ENCODE measurements at regions not wholly inside any gene's neighbourhood (a gene's known extent, or its start where the extent isn't known, plus 50 kb on each side); places are given as distances from the start of the nearest gene placed in this dataset.

DNA sequence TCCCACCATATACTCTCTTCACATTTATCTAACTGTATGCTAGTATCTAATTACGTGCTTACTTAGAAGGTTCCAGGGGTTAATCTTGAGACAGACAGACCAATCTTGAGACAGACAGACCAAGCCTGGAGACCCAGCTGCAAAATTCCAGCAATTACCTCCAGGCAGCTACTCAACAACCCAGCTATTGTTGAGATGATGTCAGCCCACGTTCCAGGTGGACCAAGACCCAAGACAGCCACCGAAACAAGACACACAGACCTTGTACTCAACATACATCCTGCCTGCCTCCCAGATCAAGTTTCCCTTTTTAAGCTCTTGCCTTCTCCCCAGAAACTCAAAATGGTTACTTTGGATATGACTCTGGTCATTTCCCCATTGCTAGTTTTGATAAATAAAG is 64.9 kb upstream of the VASH1 start:
- TF ChIP-seq SRF (IDR thresholded peaks at IDR 0.05; ENCODE audit: low read depth): no peak
- TF ChIP-seq ZFX (IDR thresholded peaks at IDR 0.05): no peak
- no peak for TF ChIP-seq CEBPB (IDR thresholded peaks at IDR 0.05; ENCODE audit: low read depth)
- TF ChIP-seq RAD21 (IDR thresholded peaks at IDR 0.05; ENCODE audit: low read depth): no peak
- no peak for TF ChIP-seq SP1 (IDR thresholded peaks at IDR 0.05; ENCODE audit: low read depth)
- TF ChIP-seq FOSL1 (IDR thresholded peaks at IDR 0.05; ENCODE audit: low read depth): no peak
- TF ChIP-seq ZNF274 (IDR thresholded peaks at IDR 0.05; ENCODE audit: low read depth, low read length): no peak
- no peak for TF ChIP-seq YY1 (IDR thresholded peaks at IDR 0.05; ENCODE audit: extremely low read depth, insufficient replicate concordance, low read depth, low read length)
- TF ChIP-seq, protein P1, sequence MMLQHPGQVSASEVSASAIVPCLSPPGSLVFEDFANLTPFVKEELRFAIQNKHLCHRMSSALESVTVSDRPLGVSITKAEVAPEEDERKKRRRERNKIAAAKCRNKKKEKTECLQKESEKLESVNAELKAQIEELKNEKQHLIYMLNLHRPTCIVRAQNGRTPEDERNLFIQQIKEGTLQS (IDR thresholded peaks at IDR 0.05): no peak
- TF ChIP-seq JUND (IDR thresholded peaks at IDR 0.05): no peak
- TF ChIP-seq POLR2AphosphoS5 (IDR thresholded peaks at IDR 0.05; ENCODE audit: low read depth, low read length): no peak
- TF ChIP-seq SIN3A (IDR thresholded peaks at IDR 0.05; ENCODE audit: low read depth): no peak
- no peak for TF ChIP-seq ELF1 (IDR thresholded peaks at IDR 0.05; ENCODE audit: borderline replicate concordance, low read depth)
- TF ChIP-seq, protein P2, sequence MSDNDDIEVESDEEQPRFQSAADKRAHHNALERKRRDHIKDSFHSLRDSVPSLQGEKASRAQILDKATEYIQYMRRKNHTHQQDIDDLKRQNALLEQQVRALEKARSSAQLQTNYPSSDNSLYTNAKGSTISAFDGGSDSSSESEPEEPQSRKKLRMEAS (IDR thresholded peaks at IDR 0.05): no peak
- no peak for TF ChIP-seq CBX3 (IDR thresholded peaks at IDR 0.05; ENCODE audit: low read depth)
- no peak for TF ChIP-seq EZH2phosphoT487 (IDR thresholded peaks at IDR 0.05; ENCODE audit: borderline replicate concordance)
- TF ChIP-seq EGR1 (IDR thresholded peaks at IDR 0.05; ENCODE audit: low read depth): no peak
- CTCF ChIA-PET: interaction anchor here (2.0 kb wide), 1 partner anchor 14 kb away, joined by 9 read pairs; no protein-coding TSS in a partner anchor

More for the DNA sequence above, 64.9 kb upstream of the VASH1 start:
- no peaks in the 10 kb centered on the region for H3K36me3 ChIP-seq (ENCODE audit: control insufficient read depth in 1 of 2, insufficient read depth in 2 of 2, low read length in 2 of 2)
- POLR2A ChIA-PET: no interaction called here
- BruUV-seq (replicated peaks): no TSS peak
- H4K20me1 ChIP-seq (ENCODE audit: insufficient read depth): no peaks in the 10 kb centered on the region
- ATAC-seq: no peak
- H3K4me1 ChIP-seq (ENCODE audit: control insufficient read depth in 1 of 2, insufficient read depth in 2 of 2, low read length in 2 of 2): peaks cover 0 to 5% of the 10 kb centered on the region in 2 experiments; a peak in 2 of 4 replicates
- DNase-seq (ENCODE audit: low read depth, low spot score): no peak
- H2AFZ ChIP-seq (ENCODE audit: low read depth, low read length, poor library complexity, severe bottlenecking): no peak overlapping the region
- intact Hi-C loops (cut with micrococcal nuclease): no loop called here
- H3K27me3 ChIP-seq (ENCODE audit: insufficient read depth, low read length): no peaks in the 10 kb centered on the region
- RAD21 ChIA-PET (ENCODE audit: low non-redundant PET in 1 of 2, low total read pairs in 2 of 2, uncharacterized antibody in 2 of 2, unreplicated experiment in 2 of 2): no interaction called here
- H3K4me3 ChIP-seq (replicated peaks in 1 of 2; ENCODE audit: low read depth in 1 of 2, low read length in 2 of 2): no peak overlapping the region
- no peaks in the 10 kb centered on the region for H3K79me2 ChIP-seq (ENCODE audit: insufficient read depth, low read length)
- no peaks in the 10 kb centered on the region for H3K9me2 ChIP-seq (ENCODE audit: insufficient read depth)
- no peak overlapping the region for H3K4me2 ChIP-seq (ENCODE audit: low read length)
- H3K27ac ChIP-seq (ENCODE audit: low read depth, low read length): no peak overlapping the region
- H3K9me3 ChIP-seq (ENCODE audit: control insufficient read depth in 1 of 2, insufficient read depth in 1 of 2, low read depth in 1 of 2, low read length in 2 of 2): no peaks in the 10 kb centered on the region
- no peak overlapping the region for H3K9ac ChIP-seq (ENCODE audit: low read length)
